Stimulated activated CD4-positive, alpha-beta T cell treated with anti-CD3 and anti-CD28 coated beads, Interleukin-1b, Interleukin-23, amount 100 ng/mL, for 24 hours (primary cell): ENCODE measurements at regions not wholly inside any gene's neighbourhood (a gene's known extent, or its start where the extent isn't known, plus 50 kb on each side); places are given as distances from the start of the nearest gene placed in this dataset.

Experiments used
- DNase-seq, 4 experiments: peaks; one replicate each; pipeline ENCODE4 v3.0.0-alpha.2; 2020; ENCODE audit warnings: low read depth in 4 of 4, low spot score in 1 of 4

DNA sequence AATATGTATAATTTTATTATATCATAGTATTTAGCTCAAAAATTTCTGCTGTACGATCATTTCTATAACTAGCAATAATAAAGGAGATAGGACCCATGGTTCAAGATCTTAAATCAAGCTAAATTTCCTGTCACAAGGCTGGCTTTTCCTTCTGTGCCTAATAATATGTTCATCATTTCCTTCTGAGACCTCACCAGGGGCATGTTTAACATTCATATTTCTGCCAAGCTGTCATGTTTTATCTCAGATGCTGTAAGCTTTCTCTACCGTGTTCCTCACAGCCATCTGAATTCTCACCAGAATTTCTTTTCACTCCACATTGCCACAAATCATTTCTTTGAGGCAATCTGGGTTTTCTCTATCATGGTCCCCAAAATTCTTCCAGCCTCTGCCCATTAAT lies 482.3 kb upstream of the SGCG start:
- DNase-seq = no peak

DNA sequence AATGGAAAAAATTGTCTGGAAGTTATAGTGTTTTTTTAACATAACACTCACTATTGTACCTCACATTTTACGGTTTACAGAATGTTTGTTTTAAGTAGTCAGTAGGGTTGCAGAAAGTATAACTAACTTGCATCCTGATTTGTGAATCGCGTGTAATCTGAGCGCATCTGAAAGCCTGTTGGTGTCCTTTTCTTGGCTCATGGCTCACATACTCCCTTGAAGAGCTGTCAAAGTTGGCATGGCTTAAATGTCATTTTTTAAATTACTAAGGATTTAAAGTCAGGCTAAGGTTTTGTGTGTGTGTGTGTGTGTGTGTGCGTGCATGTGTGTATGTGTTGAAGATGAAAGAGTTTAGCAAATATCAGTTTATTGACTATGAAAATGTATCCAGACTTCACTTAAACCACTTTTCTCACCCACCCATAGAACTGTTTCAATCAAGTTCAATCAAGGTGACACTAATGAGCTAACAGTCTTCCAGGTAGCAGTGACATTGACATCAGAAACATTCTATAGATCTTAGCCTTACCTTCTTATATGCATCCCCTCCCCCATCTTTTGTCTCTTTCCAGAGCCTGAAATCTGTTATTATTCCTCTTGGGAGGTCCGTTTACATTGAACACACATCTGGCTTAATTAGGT lies 480.4 kb upstream of the SGCG start:
- no peak for DNase-seq

DNA sequence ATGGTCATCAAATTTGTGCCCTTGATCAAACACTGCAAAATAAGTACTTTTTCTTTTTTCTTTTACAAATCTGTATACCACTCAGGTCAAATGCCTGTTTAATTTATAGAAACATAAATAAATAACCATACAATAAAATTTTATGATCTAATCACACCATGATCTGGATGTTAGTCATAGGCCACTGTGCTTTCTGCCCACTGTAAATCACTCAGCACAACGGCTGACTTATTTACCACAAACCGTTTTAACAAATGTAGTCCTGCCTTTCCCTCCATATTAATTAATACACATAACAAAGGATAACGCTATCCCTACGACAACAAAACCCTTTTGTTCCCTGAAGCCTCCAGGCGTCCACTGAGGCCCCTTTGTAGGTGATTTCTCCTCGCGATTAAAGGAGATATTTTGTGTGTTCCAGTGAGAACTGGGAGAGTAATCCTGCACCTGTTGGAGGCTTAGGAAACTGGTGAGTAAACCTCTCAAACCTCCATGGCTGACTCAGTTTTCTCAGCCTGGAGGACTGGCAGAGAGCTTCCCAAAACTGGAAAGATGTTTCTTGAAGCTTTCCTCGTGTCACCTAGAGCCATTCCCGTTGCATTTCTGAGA lies 477.1 kb upstream of the SGCG start:
- DNase-seq = no peak

DNA sequence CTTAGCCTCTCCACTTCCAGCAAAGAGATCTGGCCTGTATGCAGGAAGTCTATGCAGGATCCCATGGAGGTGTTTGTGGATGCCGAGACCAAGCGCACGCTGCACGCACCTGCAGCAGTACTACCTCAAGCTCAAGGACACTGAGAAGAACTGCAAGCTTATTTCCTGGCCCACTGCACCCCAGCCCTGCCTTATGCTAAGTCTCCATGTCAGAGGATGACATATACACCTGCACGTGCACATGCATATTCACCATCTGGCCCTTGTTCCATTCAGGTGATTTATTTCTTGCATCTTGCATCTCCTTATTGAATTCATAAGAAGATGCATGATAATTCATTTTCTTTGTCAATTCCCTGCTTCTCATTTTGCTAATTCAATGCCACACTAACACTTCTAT lies 472.8 kb upstream of the SGCG start:
- no peak for DNase-seq

- no peak for DNase-seq
Measured at GRCh38 chr13:22717036-22717435, 463.7 kb upstream of the SGCG start.

- DNase-seq = no peak
Measured at GRCh38 chr13:22726726-22727125, 454.1 kb upstream of the SGCG start.

DNA sequence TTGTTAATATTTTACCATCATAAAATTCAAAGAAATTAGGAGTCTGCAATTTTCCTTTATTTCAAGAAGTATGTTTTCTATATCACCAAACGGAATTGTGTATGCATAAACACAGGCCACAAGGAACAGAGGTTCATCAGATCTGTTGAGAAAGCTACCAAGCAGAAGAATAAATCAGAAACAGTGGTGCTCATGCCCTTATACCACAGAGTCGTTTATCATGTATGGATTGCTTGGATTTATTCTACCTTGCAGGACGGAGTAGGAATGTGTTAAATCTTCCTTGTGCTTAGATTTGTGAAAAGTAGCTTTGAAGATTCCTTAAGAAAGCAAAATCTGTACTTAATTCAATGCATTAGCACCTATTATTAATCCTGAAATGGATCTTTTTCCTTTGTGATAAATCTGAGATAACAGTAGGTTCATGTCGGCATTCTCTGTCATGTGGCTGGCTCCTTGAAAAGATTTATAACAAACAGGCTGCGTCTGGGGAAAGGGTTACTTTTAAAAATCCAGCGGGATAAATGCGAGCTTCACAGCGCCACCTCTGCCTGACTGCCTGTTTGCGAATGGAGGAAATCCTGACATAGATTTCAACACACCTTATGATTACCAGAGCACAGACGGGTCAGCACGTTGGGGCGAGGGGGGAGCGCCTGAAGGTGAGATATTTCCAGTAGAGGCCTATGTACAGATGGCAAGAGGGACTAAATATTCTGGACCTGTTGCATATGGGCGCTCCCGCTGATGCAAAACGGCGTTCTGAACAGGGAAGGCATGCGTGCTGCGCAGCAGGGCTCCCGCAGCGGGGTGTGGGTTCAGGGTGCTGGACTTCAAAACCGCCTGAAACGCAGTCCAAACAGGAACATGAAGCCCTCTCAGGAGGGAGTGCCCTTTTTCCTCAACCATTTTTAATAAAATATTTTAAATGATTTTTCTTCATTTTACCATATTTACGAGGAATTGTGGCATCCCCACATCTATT lies 445.5 kb upstream of the SGCG start:
- DNase-seq = no peak

GRCh38 chr13:22736084-22736767 lies 444.6 kb upstream of the SGCG start:
- DNase-seq = no peak

GRCh38 chr13:22736768-22737092 lies 444.0 kb upstream of the SGCG start:
- no peak for DNase-seq

DNA sequence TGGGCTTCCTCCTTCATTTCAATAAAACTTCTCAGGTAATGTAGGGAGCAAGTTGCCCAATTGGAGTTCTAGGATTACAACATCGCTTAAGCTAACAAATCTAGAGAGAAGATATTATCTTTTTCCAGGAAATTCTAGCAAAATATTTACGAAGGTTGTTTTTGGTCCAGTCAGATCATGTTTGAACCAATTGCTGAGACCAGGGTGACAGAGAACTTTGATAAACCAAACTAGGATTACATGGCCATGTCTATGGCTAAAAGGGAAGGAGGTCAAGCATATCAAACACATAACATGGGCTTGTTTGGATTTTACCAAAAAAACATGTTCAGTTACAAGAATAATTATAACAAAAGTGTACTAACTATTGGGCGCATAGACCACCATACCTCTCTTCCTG lies 442.4 kb upstream of the SGCG start:
- no peak for DNase-seq

DNA sequence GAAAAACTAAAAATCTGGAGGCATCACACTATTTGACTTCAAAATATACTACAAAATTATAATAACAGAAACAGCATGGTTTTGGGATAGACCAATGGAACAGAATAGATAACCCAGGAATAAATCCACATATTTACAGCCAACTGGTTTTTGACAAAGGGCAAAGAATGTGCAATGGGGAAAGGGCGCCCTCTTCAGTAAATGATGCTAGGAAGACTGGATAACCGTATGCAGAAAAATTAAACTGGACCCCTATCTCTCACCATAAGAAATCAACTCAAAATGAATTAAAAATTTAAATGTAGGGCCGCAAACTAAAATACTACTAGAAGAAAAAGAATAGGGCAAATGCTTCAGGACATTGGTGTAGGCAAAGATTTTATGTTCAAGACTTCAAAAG lies 440.5 kb upstream of the SGCG start:
- DNase-seq = no peak

GRCh38 chr13:22744688-22745452 lies 435.9 kb upstream of the SGCG start:
- DNase-seq = no peak

GRCh38 chr13:22748866-22749577 lies 431.8 kb upstream of the SGCG start:
- DNase-seq = no peak

DNA sequence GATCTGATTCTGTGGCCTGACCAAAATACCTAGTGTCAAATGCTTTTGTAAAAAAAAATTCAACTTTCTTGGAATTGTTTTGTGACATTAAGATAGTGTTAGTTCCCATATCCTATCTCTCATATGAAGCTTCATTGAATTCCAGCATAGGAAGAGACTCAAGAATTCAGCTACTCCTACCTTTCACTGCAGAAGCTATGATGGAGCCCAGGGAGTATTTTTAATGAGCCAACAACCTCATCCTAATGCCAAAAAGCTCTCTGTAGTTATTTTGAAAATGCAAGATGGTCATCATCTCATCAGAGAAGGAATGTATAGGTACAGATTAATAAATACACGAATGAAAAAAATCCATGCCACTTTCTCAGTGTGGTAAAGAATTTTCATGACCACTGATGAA lies 431.2 kb upstream of the SGCG start:
- DNase-seq = no peak

DNA sequence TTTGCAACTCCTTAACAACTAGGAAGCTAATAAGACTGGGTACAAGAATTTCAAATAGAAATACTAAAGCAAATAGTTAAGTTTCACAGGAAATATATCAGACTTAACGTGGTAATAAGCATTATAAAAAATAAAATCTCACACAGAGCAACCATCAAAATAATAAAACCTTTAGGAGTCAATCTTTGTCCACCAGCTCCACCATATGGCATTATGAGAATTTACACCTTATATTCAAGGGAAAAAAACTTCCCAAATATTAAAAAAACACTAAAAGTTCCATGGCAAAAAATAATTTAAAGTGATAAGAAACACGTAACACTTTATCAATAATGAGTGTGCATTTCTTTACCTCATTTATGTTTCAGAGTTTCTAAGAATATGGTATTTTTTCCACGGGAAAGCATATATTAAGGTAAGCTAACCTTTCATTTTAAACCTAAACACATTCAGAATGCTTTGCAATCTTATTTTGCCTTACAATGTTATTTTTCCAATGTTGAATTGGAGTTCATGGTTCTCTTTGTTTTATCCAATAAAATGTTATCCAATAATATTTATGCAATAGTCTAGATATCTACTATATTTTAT lies 423.2 kb upstream of the SGCG start:
- DNase-seq = no peak

GRCh38 chr13:22758245-22758644 lies 422.5 kb upstream of the SGCG start:
- no peak for DNase-seq

- no peak for DNase-seq
Measured at GRCh38 chr13:22761709-22762108, 419.1 kb upstream of the SGCG start.

- DNase-seq = no peak
Measured at GRCh38 chr13:22765547-22765946, 415.2 kb upstream of the SGCG start.

DNA sequence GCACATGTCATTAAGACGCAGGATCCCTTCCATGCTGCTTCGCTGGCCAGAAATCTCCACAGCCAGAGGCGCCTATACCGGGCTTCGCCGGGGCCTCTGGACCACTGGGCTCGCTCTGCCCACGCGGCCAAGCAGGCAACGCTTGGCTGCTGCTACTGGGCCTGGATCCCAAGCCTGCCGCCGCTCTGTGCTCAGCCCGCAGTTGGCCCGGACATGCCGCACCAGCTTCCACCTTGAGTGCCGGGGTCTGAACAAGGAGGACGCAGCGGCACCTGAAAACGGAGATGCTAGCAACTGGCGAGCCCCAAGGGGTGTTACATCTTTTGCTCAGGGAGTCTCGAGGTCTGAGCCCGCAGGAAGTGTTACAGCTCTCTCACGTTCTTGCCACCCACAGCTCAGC lies 409.9 kb upstream of the SGCG start:
- DNase-seq = no peak

- no peak for DNase-seq
Measured at GRCh38 chr13:22773465-22773864, 407.3 kb upstream of the SGCG start.
